Panc1 (cell line): ENCODE measurements at regions not wholly inside any gene's neighbourhood (a gene's known extent, or its start where the extent isn't known, plus 50 kb on each side); places are given as distances from the start of the nearest gene placed in this dataset.

Experiments used
- ATAC-seq: fragments of 200-7000 bp; cut with Tn5 transposase; 2 replicates; pipeline ENCODE4 v1.9.1; 2020; ENCODE audit warnings: mild to moderate bottlenecking, moderate library complexity
- BruUV-seq: library from RNA; stranded (reverse); fragments of 400-500 nt; replicated peaks from 2 replicates; lab custom pipeline; 2021; lab: Mats Ljungman, UMichigan
- CTCF ChIA-PET: fragments of 300-600 bp; sonication (Branson Sonifier 250); formaldehyde crosslinking; loops from one replicate; lab custom pipeline; 2022; ENCODE audit warnings: antibody characterized with exemption; lab: Charles Lee
- POLR2A ChIA-PET: fragments of 300-600 bp; sonication (Branson Sonifier 250); formaldehyde crosslinking; loops from one replicate; lab custom pipeline; 2022; ENCODE audit warnings: antibody characterized with exemption; lab: Charles Lee
- DNase-seq: peaks from one replicate; pipeline ENCODE4 v3.0.0-alpha.2; 2010; ENCODE audit warnings: low read depth, low spot score
- H3K27ac ChIP-seq: 2 replicates; pipeline ENCODE4 v1.5.1; 2011; ENCODE audit warnings: mild to moderate bottlenecking, low read length, inconsistent platforms
- H3K27me3 ChIP-seq: fragments of 200-500 bp; sonication (Bioruptor generic); 2 replicates; pipeline ENCODE4 v1.6.0; 2014; ENCODE audit warnings: low read length, inconsistent platforms; ENCODE audit not compliant: control insufficient read depth, insufficient read depth
- H3K36me3 ChIP-seq: fragments of 200-500 bp; sonication (Bioruptor generic); 2 replicates; pipeline ENCODE4 v1.5.1; 2014; ENCODE audit warnings: inconsistent platforms, mild to moderate bottlenecking, low read length, moderate library complexity; ENCODE audit not compliant: control insufficient read depth, insufficient read depth
- H3K4me1 ChIP-seq: 2 replicates; pipeline ENCODE4 v1.5.1; 2011; ENCODE audit warnings: inconsistent platforms, mild to moderate bottlenecking, low read length, moderate library complexity; ENCODE audit not compliant: control insufficient read depth, insufficient read depth
- H3K4me3 ChIP-seq, 2 experiments: 2 replicates each; pipeline ENCODE4 v1.5.1; 2011 to 2012; ENCODE audit warnings: low read depth in 2 of 2, low read length in 2 of 2, mild to moderate bottlenecking in 2 of 2, inconsistent platforms in 1 of 2, moderate library complexity in 1 of 2
- H3K9me3 ChIP-seq: fragments of 200-500 bp; sonication (Bioruptor generic); 2 replicates; pipeline ENCODE4 v1.5.1; 2014; ENCODE audit warnings: low read depth, mild to moderate bottlenecking, inconsistent platforms, low read length, moderate library complexity; ENCODE audit not compliant: control insufficient read depth, insufficient read depth
- CTCF ChIP-seq: fragments of 450-650 bp; IDR thresholded peaks from 2 replicates; pipeline ENCODE4 v1.5.1; 2017; ENCODE audit warnings: mild to moderate bottlenecking
- POLR2AphosphoS5 ChIP-seq: IDR thresholded peaks from 2 replicates; pipeline ENCODE4 v1.6.1; 2012; ENCODE audit warnings: mild to moderate bottlenecking, low read depth, low read length, moderate library complexity
- REST ChIP-seq, 2 experiments: IDR thresholded peaks; 2 replicates each; pipeline ENCODE4 v1.6.1; 2011 to 2012; ENCODE audit warnings: low read depth in 2 of 2, control low read depth in 1 of 2, low read length in 1 of 2, mild to moderate bottlenecking in 1 of 2, moderate library complexity in 1 of 2; ENCODE audit not compliant: insufficient read depth in 1 of 2
- SIN3A ChIP-seq: IDR thresholded peaks from 2 replicates; pipeline ENCODE4 v1.6.1; 2012; ENCODE audit warnings: low read depth, mild to moderate bottlenecking, low read length, moderate library complexity, borderline replicate concordance; ENCODE audit not compliant: insufficient read depth
- TCF7L2 ChIP-seq: IDR thresholded peaks from 2 replicates; pipeline ENCODE4 v1.6.1; 2011; ENCODE audit warnings: mild to moderate bottlenecking, low read depth, low read length, inconsistent platforms
- in situ Hi-C: cut with HindIII; loops from 2 replicates; pipeline ENCODE4 v1.10.0; 2016; ENCODE audit warnings: low sequenced_read_pairs, low pct_unique_long_range_greater_than_20kb
- intact Hi-C: fragments of 100-400 bp; cut with micrococcal nuclease; formaldehyde crosslinking; loops from one replicate; pipeline ENCODE4 v1.10.0; 2022; ENCODE audit not compliant: unreplicated experiment

- ATAC-seq: no peak
- ChIA-PET CTCF (no interaction called here), POLR2A (no interaction called here)
- Histone ChIP-seq H3K4me1 (no peaks in the 10 kb centered on the region), H3K27ac (no peak overlapping the region), H3K9me3 (no peaks in the 10 kb centered on the region), H3K36me3 (no peaks in the 10 kb centered on the region), H3K27me3 (no peaks in the 10 kb centered on the region), H3K4me3 (no peak overlapping the region)
- no peak for DNase-seq
- BruUV-seq: no TSS peak
- no peak for TF ChIP-seq REST (IDR thresholded peaks at IDR 0.05; ENCODE audit: insufficient read depth in 1 of 2, low read depth in 2 of 2, low read length in 1 of 2)
- TF ChIP-seq CTCF: no peak
- no peak for TF ChIP-seq TCF7L2
- no peak for TF ChIP-seq POLR2AphosphoS5
- no peak for TF ChIP-seq SIN3A
- in situ Hi-C loops (no loop called here), intact Hi-C loops (no loop called here)
Observed at GRCh38 chr3:152738656-152739055, 96.3 kb upstream of the P2RY1 start.

- no peaks in the 10 kb centered on the region for H3K27me3 ChIP-seq
- BruUV-seq: no TSS peak
- ChIA-PET POLR2A (no interaction called here), CTCF (no interaction called here)
- no peak for ATAC-seq
- intact Hi-C loops (no loop called here), in situ Hi-C loops (no loop called here)
- no peak overlapping the region for H3K4me3 ChIP-seq
- no peaks in the 10 kb centered on the region for H3K4me1 ChIP-seq
- H3K9me3 ChIP-seq: no peaks in the 10 kb centered on the region
- H3K27ac ChIP-seq: no peak overlapping the region
- DNase-seq: no peak
- TF ChIP-seq SIN3A (no peak), REST (IDR thresholded peaks at IDR 0.05; ENCODE audit: insufficient read depth in 1 of 2, low read depth in 2 of 2, low read length in 1 of 2) (no peak)
- H3K36me3 ChIP-seq: no peaks in the 10 kb centered on the region
Observed at GRCh38 chr3:152742368-152743347, 92.3 kb upstream of the P2RY1 start.
